HUES64 (cell line): ENCODE measurements at regions not wholly inside any gene's neighbourhood (a gene's known extent, or its start where the extent isn't known, plus 50 kb on each side); places are given as distances from the start of the nearest gene placed in this dataset.
"Not testable (repeated sequence)": the region's sequence is repeated elsewhere in the genome, so short reads cannot be mapped to it uniquely, and the experiment has no call there.

Source experiments
- H3K27ac ChIP-seq: 2 replicates; pipeline ENCODE4 v1.7.0; 2013; ENCODE audit warnings: low read depth, low read length, inconsistent platforms
- H3K27me3 ChIP-seq: 2 replicates; pipeline ENCODE4 v1.6.1; 2013; ENCODE audit warnings: mild to moderate bottlenecking, low read length; ENCODE audit not compliant: insufficient read depth
- H3K36me3 ChIP-seq: 2 replicates; pipeline ENCODE4 v1.6.1; 2013; ENCODE audit warnings: mild to moderate bottlenecking, low read length; ENCODE audit not compliant: insufficient read depth
- H3K4me1 ChIP-seq: 2 replicates; pipeline ENCODE4 v1.6.1; 2013; ENCODE audit warnings: mild to moderate bottlenecking, low read length, moderate library complexity; ENCODE audit not compliant: insufficient read depth
- H3K4me3 ChIP-seq: 2 replicates; pipeline ENCODE4 v1.5.1; 2013; ENCODE audit warnings: mild to moderate bottlenecking, low read length, moderate library complexity
- H3K9ac ChIP-seq: 2 replicates; pipeline ENCODE4 v1.6.1; 2013; ENCODE audit warnings: mild to moderate bottlenecking, low read depth, low read length
- H3K9me3 ChIP-seq: 2 replicates; pipeline ENCODE4 v1.6.1; 2013; ENCODE audit warnings: low read depth, low read length; ENCODE audit not compliant: insufficient read depth
- WGBS: fragments of 150-250, 120-280 bp; methylation state at CpG from one replicate; pipeline ENCODE4 v1.1.7; 2013; ENCODE audit warnings: missing lambda C conversion rate; 5-methylcytosine and 5-hydroxymethylcytosine counted together

DNA sequence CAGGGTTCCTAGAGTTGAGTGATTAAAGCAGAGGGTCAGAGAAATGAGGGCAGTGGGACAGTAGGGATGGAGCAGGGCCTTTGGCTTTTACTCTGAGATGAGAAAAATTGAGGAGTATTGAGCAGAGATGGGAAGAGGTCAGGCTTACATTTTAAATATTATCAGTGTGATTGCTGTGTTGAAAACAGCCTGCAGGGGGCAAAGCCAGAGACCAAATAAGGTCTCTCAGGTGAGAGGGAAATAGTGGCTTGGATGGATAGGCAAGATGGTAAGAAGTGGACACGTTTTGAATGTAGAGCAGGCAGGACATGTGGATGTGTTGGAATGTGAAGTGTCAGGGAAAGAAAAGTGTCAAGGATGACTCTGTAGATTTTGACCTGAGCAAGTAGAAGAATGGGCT, 105.0 kb upstream of the MAP3K7 start:
- no peak overlapping the region for H3K4me3 ChIP-seq
- no peak overlapping the region for H3K9ac ChIP-seq
- H3K9me3 ChIP-seq: 0 out of 2 replicates have a peak, but pooled peaks cover 5% of the 10 kb centered on the region
- WGBS: 76% methylated on average over 1 of the region's 1 CpG
- H3K27me3 ChIP-seq: no peaks in the 10 kb centered on the region
- H3K4me1 ChIP-seq: no peaks in the 10 kb centered on the region; the same call in 1 of the 2 replicates
- no peaks in the 10 kb centered on the region for H3K36me3 ChIP-seq
- H3K27ac ChIP-seq: no peak overlapping the region

DNA sequence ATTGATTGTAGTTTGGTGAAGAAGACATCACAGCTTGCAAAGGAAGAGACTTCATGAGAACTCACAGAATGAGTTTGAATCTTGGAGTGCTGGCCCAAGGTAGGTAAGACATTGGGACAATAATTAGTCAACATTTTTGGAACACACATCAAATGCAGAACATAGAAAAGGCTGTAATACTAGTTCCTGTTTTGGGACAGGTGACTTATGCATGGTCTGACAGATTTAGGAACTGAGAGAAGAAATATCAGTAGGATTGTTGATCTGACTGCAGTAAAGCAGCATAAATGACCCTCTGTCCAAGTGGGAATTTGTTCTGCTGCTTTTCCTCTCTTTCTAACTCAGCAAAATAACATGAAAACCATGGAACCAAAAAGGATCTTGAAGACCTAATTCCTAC, 102.3 kb upstream of the MAP3K7 start:
- no peak overlapping the region for H3K9ac ChIP-seq
- no peak overlapping the region for H3K4me3 ChIP-seq
- H3K9me3 ChIP-seq: no peaks in the 10 kb centered on the region
- no peaks in the 10 kb centered on the region; the same call in 1 of the 2 replicates for H3K4me1 ChIP-seq
- H3K36me3 ChIP-seq: no peaks in the 10 kb centered on the region
- H3K27me3 ChIP-seq: no peaks in the 10 kb centered on the region
- no peak overlapping the region for H3K27ac ChIP-seq

DNA sequence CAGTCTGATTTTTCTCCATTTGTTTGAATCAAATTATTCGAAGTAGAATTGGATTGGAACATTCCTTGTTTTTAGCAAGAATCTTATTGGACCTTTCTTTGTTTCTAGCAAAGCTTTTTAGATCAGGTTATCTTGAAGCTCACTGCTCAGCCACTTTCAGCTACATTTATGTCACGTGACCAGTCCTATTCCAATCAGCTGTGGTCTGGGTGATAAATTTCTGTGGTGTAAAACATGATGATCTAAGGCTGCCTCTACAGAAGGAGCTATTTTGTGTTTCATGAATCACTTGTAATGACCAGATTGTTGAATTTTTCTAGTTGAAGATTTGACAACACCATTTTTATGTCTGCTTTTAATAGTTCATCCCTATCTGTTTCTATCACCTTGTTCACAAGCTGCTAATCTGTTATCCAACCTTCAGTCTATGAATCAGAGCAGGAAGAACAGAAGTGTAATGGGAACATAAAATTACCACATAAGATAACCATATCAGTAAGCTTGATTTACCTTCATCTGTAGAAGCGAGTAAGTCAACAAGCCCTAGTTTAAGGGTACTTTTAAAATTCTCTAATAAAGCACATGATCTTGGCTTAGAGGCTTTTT, 101.0 kb upstream of the MAP3K7 start:
- Histone ChIP-seq H3K9ac (no peak overlapping the region), H3K27me3 (no peaks in the 10 kb centered on the region), H3K4me1 (no peaks in the 10 kb centered on the region; the same call in 1 of the 2 replicates), H3K9me3 (no peaks in the 10 kb centered on the region), H3K4me3 (no peak overlapping the region), H3K27ac (no peak overlapping the region), H3K36me3 (no peaks in the 10 kb centered on the region)
- 87% methylated on average over 2 of the region's 3 CpGs for WGBS

DNA sequence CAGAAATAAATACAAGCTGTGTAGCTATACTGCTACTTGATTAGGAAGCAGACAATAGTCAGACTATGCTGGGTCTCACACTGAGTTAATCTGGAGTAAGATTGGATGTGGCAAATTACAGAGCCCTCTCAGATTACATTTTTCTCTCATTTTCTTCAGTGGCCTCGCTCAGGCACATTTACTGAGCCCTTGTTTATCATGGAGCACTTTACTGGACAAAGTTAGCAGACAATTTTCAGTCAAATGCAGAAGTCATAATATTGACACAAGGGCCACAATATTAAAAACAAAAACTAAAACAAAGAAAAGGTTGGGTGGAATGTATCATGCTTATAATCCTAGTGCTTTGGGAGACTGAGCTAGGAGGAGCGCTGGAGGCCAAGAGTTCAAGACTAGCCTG, 95.0 kb upstream of the MAP3K7 start:
- Histone ChIP-seq H3K27me3 (no peaks in the 10 kb centered on the region), H3K9ac (no peak overlapping the region), H3K27ac (no peak overlapping the region), H3K36me3 (no peaks in the 10 kb centered on the region), H3K4me1 (peaks cover 16% of the 10 kb centered on the region), H3K4me3 (no peak overlapping the region), H3K9me3 (no peaks in the 10 kb centered on the region)
- 91% methylated on average over 2 of the region's 2 CpGs for WGBS

DNA sequence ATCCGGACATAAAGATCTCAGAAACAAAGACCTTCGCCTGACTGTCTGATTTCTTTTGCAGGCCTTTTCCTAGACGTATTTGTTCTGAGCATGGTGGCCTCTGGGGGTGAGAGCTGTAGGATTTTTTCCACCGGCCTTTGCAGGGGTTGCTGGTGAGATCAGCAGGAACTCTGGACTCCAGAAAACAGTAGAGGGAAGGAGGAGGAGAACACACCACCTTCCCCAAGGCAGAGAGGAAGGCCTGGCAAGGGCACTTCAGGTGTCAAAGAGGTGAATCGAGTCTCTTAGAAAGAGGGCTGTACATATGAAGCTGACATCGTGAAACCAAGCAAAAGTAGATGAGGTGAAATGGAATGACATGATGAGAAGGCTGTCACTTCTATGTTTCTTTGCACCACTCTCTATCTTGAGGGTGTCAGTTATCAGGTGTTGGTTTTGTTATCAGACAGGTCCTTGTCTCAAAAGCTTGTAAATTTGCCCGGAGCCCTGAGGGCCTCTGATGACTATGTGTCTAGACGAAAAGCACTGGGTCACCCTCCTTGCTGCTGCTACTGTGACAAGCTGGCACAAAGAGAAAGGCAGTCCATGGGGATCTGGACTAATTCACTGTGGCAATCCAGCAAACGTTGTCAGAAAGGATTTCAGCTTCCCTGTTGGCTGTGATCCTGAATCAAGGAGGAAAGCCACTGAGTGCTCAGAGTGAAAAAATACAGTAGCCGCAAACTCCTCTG, 91.3 kb upstream of the MAP3K7 start:
- H3K27ac ChIP-seq: no peak overlapping the region
- H3K36me3 ChIP-seq: no peaks in the 10 kb centered on the region
- no peaks in the 10 kb centered on the region for H3K27me3 ChIP-seq
- no peaks in the 10 kb centered on the region for H3K9me3 ChIP-seq
- H3K4me1 ChIP-seq: peaks cover 34% of the 10 kb centered on the region
- 79% methylated on average over 10 of the region's 10 CpGs for WGBS
- H3K4me3 ChIP-seq: no peak overlapping the region
- H3K9ac ChIP-seq: no peak overlapping the region

DNA sequence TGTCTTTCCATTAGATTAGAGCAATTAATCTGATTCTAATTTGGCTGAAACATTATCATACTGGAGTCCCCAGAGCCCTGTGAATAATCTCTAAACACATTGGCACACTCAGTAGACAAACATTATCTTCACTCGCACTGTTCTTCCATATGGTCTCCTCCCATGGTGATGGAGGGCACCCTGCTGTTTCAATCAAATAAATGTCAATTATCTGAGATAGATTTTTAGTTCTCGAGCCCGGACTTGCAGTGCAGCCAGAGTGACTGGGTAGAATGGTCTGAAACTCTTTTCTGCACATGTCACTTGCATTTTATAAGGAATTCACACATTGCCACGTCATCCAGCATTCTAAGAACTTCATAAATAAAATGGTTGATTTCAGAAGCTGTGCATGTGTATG, 90.6 kb upstream of the MAP3K7 start:
- peaks cover 34% of the 10 kb centered on the region for H3K4me1 ChIP-seq
- peak overlapping the region; percentile 17; the same call in 1 of the 2 replicates for H3K27ac ChIP-seq
- no peaks in the 10 kb centered on the region for H3K36me3 ChIP-seq
- no peak overlapping the region for H3K9ac ChIP-seq
- no peaks in the 10 kb centered on the region for H3K9me3 ChIP-seq
- H3K27me3 ChIP-seq: no peaks in the 10 kb centered on the region
- WGBS: 91% methylated on average over 3 of the region's 4 CpGs
- H3K4me3 ChIP-seq: no peak overlapping the region

DNA sequence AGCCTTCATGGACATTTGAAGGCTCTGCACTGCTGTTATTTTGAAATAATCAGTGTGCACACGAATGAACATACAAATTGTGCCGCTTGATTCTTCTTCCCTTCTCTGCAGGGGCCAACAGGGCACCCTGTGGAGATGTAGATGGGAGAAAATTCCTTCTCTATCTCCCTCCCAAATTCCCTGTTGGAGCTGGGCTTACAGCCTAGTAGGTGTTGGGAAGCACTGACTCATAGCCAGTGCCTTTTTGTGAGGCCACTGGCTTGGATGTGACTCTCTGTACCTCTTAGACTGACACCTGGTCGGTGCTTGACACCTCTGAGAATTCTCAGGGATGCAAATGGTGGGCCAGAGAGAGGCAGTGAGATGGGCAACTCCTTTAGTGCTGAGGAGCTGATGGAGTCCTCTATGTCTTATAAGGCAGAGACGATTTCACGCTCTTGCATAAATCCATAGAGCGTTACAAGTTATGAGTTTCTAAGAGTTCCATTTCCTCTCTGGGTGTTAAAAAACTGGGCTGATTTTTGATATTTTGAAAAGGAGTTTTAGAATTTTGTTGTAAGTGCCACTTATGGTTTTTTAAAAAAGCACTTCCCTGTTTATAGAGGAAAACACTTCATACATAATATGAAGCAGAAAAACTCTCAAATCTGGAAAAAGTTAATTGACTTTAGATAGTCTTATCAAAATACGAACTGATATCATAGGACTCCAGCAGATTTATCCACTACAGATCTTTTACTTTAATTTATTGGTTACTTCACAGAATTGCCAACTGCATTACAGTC, 89.8 kb upstream of the MAP3K7 start:
- H3K4me3 ChIP-seq: no peak overlapping the region; the same call in 1 of the 2 replicates
- no peaks in the 10 kb centered on the region for H3K36me3 ChIP-seq
- no peaks in the 10 kb centered on the region for H3K9me3 ChIP-seq
- no peaks in the 10 kb centered on the region for H3K27me3 ChIP-seq
- 35% methylated on average over 6 of the region's 7 CpGs for WGBS
- H3K4me1 ChIP-seq: peaks cover 34% of the 10 kb centered on the region
- peak overlapping the region; percentile 64 for H3K27ac ChIP-seq
- peak overlapping the region; percentile 32; the same call in 1 of the 2 replicates for H3K9ac ChIP-seq

DNA sequence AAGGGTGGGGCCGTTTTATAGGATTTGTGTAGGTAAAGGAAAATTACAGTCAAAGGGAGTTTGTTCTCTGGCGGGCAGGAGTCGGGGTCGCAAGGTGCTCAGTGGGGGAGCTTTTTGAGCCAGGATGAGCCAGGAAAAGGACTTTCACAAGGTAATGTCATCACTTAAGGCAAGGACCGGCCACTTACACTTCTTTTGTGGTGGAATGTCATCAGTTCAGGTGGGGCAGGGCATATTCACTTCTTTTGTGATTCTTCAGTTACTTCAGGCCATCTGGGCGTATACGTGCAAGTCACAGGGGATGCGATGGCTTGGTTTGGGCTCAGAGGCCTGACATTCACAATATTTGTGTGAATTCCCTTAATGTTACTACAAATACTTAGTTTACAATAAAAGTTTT, 88.2 kb upstream of the MAP3K7 start:
- Histone ChIP-seq H3K27ac (peak overlapping the region; percentile 64), H3K4me1 (peaks cover 35% of the 10 kb centered on the region), H3K9ac (peak overlapping the region; percentile 69)
- not testable (repeated sequence) for H3K4me3 ChIP-seq, H3K36me3 ChIP-seq, H3K27me3 ChIP-seq, H3K9me3 ChIP-seq
- WGBS: 22% methylated on average over 8 of the region's 8 CpGs

DNA sequence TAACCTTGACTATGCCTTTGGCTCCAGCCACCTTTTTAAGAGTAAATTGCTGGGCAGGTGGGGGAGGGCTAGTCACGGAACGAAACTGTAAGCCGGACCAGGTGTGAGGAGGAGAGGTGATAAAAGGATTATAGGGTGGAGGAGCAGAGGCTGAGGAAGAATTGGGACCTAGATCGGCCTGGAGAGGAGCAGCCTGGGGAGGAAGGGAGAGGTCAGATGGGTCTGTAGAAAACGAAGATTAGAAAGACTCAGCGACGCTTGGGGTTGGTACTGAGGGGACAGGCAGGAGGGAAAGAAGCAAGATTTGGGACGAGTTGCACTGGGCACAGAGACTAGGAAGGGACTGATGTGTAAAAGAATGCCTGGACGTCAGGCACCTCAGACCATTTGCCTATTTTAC, 87.2 kb upstream of the MAP3K7 start:
- H3K36me3 ChIP-seq, H3K27ac ChIP-seq, H3K9me3 ChIP-seq, H3K27me3 ChIP-seq: not testable (repeated sequence)
- peak overlapping the region; percentile 18; the same call in 1 of the 2 replicates for H3K4me3 ChIP-seq
- WGBS: 36% methylated on average over 8 of the region's 9 CpGs
- H3K4me1 ChIP-seq: peaks cover 45% of the 10 kb centered on the region
- 0 out of 2 replicates have a peak overlapping the region, but pooled peaks have one; percentile 30 for H3K9ac ChIP-seq

DNA sequence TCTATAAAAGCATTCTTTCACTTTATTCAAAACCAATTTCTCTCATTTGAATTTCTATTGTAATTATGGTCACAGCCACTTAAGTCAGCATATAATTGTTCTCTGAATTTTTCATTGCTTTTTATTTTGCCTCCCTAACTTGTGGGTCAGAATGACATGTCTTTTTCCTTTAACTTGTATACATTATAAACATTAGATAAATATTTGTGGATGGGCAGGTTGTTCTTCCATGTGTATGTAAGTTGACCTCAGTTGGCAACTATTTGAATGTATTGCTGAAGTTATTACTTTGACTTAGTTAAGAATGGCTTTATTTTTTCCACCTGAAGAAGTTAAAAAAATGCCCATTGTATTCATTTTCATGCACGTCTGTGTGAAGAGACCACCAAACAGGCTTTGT, 83.0 kb upstream of the MAP3K7 start:
- Histone ChIP-seq H3K27me3 (no peaks in the 10 kb centered on the region), H3K9me3 (no peaks in the 10 kb centered on the region), H3K36me3 (no peaks in the 10 kb centered on the region), H3K9ac (peak overlapping the region; percentile 35; the same call in 1 of the 2 replicates), H3K4me1 (peaks cover 30% of the 10 kb centered on the region), H3K27ac (peak overlapping the region; percentile 83), H3K4me3 (no peak overlapping the region)
- WGBS: 7% methylated on average over 1 of the region's 1 CpG

DNA sequence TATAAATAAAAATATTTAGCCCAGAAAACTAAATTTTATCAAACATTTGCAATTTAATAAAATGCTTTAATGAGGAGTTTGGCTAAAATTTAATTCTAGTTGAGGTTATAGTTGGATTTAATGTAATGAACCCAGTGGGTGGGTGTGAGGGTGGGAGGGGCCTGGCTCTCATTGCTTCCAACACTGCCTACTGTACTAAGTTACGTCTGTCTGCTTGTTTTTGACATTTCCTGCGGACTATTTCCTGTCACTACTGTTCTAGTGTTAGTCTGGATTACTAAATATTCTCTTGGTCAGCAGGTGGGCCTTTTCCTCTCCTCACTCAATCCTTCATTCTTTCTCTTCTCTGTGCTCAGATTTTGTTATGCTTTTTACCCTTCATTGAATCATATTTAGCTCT, 82.5 kb upstream of the MAP3K7 start:
- Histone ChIP-seq H3K4me1 (peaks cover 30% of the 10 kb centered on the region), H3K27me3 (no peaks in the 10 kb centered on the region), H3K27ac (peak overlapping the region; percentile 83), H3K36me3 (no peaks in the 10 kb centered on the region), H3K4me3 (no peak overlapping the region), H3K9ac (peak overlapping the region; percentile 35; the same call in 1 of the 2 replicates), H3K9me3 (no peaks in the 10 kb centered on the region)
- no CpG with 5 or more reads among the region's 2 CpGs for WGBS
